ENCODE measurements at regions not wholly inside any gene's neighbourhood (a gene's known extent, or its start where the extent isn't known, plus 50 kb on each side); places are given as distances from the start of the nearest gene placed in this dataset.

DNA sequence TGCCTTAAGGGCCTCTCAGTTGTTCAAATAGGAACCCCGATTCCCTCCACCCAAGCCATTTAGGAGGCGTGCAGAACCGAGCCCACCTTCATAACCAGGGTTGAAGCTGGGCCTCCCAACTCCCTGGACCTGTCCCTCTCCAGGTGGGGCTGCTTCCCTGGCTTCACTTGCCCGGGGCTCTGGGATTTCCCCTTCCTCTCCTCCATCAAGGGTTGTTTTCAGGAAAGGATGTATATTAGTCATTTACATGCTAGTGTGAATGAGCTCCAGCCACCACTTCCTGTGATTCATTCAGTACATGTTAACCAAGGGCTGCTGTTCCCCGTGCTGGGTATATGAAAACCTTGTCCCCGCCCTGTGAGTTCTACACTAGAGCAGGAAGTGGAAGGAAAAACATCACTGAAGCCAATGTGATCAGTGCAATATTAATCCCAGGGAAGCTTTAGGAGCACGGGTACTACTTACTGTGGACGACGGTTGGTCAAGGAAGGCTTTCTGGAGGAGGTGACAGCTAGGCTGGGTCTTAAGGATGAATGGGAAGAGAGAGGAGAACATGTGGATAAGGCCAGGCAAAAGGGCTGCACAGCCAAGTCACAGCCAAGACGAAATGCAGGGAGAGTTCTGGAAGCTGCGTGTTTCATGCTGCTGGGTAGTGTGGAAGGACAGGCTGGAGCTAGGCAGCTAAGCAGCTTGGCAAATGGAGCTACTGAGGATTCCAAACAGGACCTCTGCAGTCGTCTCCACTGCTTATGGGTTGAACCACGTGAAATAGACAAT lies 150.1 kb upstream of the SHH start:
- TF ChIP-seq, protein P1, sequence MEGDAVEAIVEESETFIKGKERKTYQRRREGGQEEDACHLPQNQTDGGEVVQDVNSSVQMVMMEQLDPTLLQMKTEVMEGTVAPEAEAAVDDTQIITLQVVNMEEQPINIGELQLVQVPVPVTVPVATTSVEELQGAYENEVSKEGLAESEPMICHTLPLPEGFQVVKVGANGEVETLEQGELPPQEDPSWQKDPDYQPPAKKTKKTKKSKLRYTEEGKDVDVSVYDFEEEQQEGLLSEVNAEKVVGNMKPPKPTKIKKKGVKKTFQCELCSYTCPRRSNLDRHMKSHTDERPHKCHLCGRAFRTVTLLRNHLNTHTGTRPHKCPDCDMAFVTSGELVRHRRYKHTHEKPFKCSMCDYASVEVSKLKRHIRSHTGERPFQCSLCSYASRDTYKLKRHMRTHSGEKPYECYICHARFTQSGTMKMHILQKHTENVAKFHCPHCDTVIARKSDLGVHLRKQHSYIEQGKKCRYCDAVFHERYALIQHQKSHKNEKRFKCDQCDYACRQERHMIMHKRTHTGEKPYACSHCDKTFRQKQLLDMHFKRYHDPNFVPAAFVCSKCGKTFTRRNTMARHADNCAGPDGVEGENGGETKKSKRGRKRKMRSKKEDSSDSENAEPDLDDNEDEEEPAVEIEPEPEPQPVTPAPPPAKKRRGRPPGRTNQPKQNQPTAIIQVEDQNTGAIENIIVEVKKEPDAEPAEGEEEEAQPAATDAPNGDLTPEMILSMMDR (IDR thresholded peaks at IDR 0.05; ENCODE audit: extremely low read depth in 1 of 2, insufficient read depth in 1 of 2, low read depth in 1 of 2, low read length in 2 of 2): no peak
- TF ChIP-seq POLR2A (IDR thresholded peaks at IDR 0.05; ENCODE audit: low read depth, low read length): no peak
- TF ChIP-seq EZH2 (IDR thresholded peaks at IDR 0.05; ENCODE audit: borderline replicate concordance, low read depth, low read length, severe bottlenecking): no peak
- no peak for TF ChIP-seq POLR2AphosphoS5 (IDR thresholded peaks at IDR 0.05; ENCODE audit: insufficient read depth, low read depth, low read length)
